HG02852 (cell line): ENCODE measurements at regions not wholly inside any gene's neighbourhood (a gene's known extent, or its start where the extent isn't known, plus 50 kb on each side); places are given as distances from the start of the nearest gene placed in this dataset.
"Not testable (repeated sequence)": the region's sequence is repeated elsewhere in the genome, so short reads cannot be mapped to it uniquely, and the experiment has no call there.

Experiments used
- ATAC-seq: cut with Tn5 transposase; IDR thresholded peaks from one replicate; pipeline ENCODE4 v1.9.1; 2021; ENCODE audit warnings: mild to moderate bottlenecking, moderate library complexity; ENCODE audit not compliant: unreplicated experiment

- no peak for ATAC-seq
These were observed 105.5 kb upstream of the SMAD3 start for GRCh38 chr15:66959875-66960274.

- ATAC-seq, result no peak
These were observed 104.9 kb upstream of the SMAD3 start for GRCh38 chr15:66960519-66960918.

- no peak for ATAC-seq
These were observed 104.0 kb upstream of the SMAD3 start for GRCh38 chr15:66961407-66961884.

- ATAC-seq, result no peak
These were observed 103.5 kb upstream of the SMAD3 start for GRCh38 chr15:66961901-66962300.

GRCh38 chr15:66962522-66962921, 102.9 kb upstream of the SMAD3 start:
- ATAC-seq, result no peak

GRCh38 chr15:66963084-66963483, 102.3 kb upstream of the SMAD3 start:
- ATAC-seq, result no peak

GRCh38 chr15:66963710-66964109, 101.7 kb upstream of the SMAD3 start:
- ATAC-seq, result no peak

GRCh38 chr15:66964111-66964738, 101.2 kb upstream of the SMAD3 start:
- no peak for ATAC-seq

GRCh38 chr15:66964791-66965190, 100.6 kb upstream of the SMAD3 start:
- no peak for ATAC-seq

- ATAC-seq, result no peak
These were observed 100.1 kb upstream of the SMAD3 start for GRCh38 chr15:66965201-66965900.

GRCh38 chr15:66966256-66966655, 99.1 kb upstream of the SMAD3 start:
- no peak for ATAC-seq

- no peak for ATAC-seq
These were observed 96.4 kb upstream of the SMAD3 start for GRCh38 chr15:66968806-66969596.

- ATAC-seq, result not testable (repeated sequence)
These were observed 91.3 kb upstream of the SMAD3 start for GRCh38 chr15:66974131-66974530.

- not testable (repeated sequence) for ATAC-seq
These were observed 89.2 kb upstream of the SMAD3 start for GRCh38 chr15:66976106-66976640.

GRCh38 chr15:66980326-66980725, 85.1 kb upstream of the SMAD3 start:
- ATAC-seq, result not testable (repeated sequence)

GRCh38 chr15:66981771-66982170, 83.6 kb upstream of the SMAD3 start:
- ATAC-seq, result no peak

GRCh38 chr15:66982250-66982649, 83.2 kb upstream of the SMAD3 start:
- ATAC-seq, result no peak

- no peak for ATAC-seq
These were observed 82.6 kb upstream of the SMAD3 start for GRCh38 chr15:66982816-66983215.

GRCh38 chr15:66985653-66986052, 79.7 kb upstream of the SMAD3 start:
- ATAC-seq, result no peak

GRCh38 chr15:66986951-66987350, 78.5 kb upstream of the SMAD3 start:
- no peak for ATAC-seq

- ATAC-seq, result no peak
These were observed 72.3 kb upstream of the SMAD3 start for GRCh38 chr15:66993090-66993489.
